Erythroblast (primary cell): ENCODE measurements at regions not wholly inside any gene's neighbourhood (a gene's known extent, or its start where the extent isn't known, plus 50 kb on each side); places are given as distances from the start of the nearest gene placed in this dataset.

Source experiments
- DNase-seq, 2 experiments: peaks; one replicate each; lab custom pipeline; 2025; lab: John Stamatoyannopoulos, UW
- GATA1 ChIP-seq: IDR thresholded peaks from 2 replicates; pipeline ENCODE4 v1.6.1; 2011; ENCODE audit warnings: low read depth, mild to moderate bottlenecking, control low read depth, low read length, moderate library complexity
- POLR2A ChIP-seq: IDR thresholded peaks from 2 replicates; pipeline ENCODE4 v1.6.1; 2011; ENCODE audit warnings: mild to moderate bottlenecking, low read length

DNA sequence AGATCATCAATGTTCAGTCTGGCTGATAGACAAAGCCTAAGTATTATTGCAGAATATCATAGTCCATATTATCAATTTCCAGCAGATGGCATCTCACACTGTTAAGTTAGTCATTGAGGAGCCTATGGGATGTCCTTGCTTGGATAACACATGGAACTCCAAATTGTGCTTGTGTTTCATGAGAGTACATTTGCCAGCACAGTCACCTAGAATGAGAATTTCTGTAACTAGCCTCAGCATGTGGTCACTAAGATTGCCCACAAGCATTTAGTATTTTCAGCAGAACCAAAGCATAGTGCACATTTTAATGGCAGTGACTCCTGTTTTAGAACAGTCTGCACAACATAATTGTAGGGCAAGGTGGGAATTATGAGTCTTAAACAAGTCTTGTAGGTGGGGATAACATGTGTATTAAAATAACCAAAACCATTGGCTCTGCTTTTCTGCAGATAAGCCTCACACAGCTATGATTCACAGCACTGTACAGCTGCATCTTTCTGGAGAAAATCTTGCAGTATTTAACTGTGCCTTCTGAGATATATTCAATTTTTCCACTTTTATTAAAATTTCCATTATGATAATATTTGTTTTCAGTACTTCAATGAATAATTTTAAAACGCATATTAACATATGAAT lies 882.8 kb upstream of the SOX9 start:
- no peak for TF ChIP-seq GATA1
- no peak for TF ChIP-seq POLR2A
- no peak for DNase-seq

DNA sequence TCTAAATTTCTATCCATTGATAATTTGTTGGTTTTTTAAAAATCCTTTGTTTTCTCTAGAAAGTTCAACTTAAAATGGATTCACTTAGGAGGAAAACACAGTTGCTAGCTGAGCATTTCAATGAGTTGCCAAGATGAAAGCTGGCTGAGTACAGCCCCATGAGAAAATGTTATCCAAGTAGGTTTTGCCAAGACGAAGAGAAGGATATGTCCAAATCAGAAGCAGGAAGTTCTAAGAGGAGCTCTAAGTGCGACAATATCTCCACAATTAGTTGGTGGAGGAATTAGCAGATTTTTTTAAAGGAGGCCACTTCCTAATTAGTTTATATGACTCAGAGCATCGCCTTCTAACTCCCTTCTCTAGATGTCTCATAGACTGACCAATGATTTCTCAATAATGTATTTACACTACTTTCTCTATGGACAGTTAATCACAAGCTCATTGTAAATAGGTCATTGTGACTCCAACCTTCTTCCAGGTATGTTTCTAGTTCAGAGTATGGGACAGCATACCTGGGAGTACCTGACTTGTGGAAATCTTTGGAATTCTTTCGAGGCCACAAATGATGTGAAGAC lies 873.3 kb upstream of the SOX9 start:
- DNase-seq, result no peak
- no peak for TF ChIP-seq POLR2A
- no peak for TF ChIP-seq GATA1

DNA sequence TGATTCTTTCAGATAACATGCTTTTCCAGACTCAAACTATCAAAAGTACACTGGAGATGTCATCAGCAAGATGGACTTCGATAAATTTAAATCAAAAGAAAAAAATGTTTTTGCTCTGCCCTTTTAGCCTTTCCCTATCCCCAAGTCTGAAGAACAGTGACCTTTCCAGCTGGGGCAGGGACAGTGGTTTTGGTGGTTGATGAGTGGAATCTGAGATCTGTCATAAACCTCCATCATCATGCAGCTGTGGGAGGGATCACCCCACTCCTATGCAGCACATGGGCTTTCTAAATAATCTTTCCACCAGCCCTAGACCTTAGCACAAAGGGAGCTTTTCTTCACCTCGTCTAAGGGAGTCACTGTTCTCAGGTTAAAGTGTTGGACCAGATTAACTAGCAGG lies 869.5 kb upstream of the SOX9 start:
- no peak for DNase-seq
- TF ChIP-seq GATA1, result no peak
- TF ChIP-seq POLR2A, result no peak

DNA sequence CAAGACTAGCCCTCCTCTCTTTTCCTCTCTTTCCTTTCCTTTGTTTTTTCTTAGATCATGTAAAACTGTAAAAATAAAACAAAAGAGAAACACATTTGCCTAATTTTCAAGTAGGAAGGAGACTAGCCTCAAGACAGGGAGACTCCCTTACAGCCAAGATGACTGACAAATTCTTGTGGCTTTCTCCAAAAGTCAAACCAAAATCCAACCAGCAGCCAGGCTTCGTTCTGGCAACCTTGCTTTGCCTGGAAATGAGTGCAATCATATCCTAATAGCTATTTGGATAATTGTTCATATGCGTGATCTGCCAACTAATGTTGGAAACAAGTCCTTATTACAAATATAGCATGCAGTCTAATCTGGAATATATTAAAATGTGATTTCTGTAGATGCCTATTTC lies 868.9 kb upstream of the SOX9 start:
- DNase-seq, result no peak

DNA sequence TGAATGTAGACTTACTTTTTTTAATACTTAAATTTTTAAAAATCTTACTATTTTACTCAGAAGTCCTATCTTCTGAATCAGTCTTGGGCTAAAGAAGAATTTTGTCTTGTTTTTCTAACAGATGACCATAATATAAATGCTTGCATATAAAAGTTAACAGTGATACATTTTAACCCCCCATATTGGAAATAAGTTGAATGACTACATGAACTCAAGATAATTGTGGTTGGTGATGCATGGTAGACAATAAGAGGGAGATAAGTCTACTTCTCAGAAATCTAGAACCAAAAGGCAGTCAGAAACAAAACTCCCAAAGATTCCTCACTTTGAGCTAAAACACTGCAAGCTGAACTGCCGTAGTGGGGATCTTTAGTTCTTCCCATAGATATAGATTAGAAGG lies 868.4 kb upstream of the SOX9 start:
- TF ChIP-seq GATA1 (no peak), POLR2A (no peak)
- DNase-seq, result no peak

More for the DNA sequence above, 868.9 kb upstream of the SOX9 start:
- no peak for TF ChIP-seq POLR2A
- TF ChIP-seq GATA1, result no peak

DNA sequence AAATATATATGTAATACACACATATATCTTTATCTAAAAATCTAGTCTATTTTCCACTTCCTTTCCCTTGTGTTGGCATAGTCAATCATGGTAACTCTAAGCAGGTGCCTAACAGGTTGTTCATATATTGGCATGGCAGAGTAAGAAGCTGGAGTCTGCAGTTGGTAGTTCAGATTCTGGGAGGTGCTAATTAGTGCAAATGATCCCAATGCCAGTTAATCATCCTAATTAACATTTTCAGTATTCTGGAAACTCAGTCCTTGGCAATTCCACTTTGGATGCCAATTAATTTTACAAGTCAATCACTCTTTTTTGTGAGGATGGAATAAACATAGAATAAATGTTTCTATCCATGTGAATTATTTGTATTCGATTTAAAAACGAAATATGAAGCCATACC lies 863.7 kb upstream of the SOX9 start:
- TF ChIP-seq POLR2A, result no peak
- DNase-seq, result no peak

DNA sequence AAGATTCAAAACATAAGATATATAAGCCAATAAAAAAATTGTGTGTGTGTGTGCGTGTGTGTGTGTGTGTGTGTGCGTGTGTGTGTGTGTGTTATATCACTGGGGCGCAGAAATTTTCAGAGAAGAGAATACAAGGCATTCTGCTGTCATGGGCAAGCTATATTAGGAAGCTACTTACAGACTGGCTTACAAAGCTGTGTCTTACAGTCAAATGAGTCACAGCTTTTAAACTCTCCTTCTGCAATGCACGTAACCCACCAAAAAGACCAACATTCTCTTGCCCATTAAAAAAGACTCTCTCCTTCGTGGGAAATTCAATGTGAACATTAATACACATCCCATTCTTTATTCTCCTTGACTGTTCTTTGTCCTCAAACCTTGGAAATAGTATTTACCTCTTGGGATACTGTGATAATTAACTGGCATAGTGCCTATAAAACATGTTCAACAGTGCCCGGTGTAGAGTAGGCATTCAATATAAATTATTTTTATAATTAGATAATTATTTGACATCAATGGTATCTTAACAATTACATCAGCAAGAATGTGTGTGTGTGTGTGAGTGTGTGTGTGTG lies 860.4 kb upstream of the SOX9 start:
- TF ChIP-seq GATA1 (no peak), POLR2A (no peak)
- no peak for DNase-seq

DNA sequence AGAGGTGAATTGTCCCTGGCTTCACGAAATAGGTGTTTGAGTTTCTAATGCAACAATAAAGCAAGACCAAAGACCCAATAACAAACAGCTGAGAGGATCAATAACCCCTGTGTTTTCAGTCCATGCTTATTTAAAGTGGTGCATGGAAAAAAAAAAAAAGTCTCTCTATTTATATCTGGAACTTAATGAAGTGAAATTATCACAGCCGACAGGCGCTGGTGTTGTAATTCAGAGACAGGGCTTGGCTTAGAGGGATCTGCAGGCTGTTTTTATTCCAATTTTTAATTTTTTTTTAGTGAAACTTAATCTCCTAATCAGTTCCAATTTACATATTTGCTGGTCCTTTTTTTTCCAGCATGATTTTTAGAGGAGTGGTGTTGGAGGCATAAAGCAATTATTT lies 858.2 kb upstream of the SOX9 start:
- no peak for DNase-seq
- no peak for TF ChIP-seq POLR2A
- no peak for TF ChIP-seq GATA1

DNA sequence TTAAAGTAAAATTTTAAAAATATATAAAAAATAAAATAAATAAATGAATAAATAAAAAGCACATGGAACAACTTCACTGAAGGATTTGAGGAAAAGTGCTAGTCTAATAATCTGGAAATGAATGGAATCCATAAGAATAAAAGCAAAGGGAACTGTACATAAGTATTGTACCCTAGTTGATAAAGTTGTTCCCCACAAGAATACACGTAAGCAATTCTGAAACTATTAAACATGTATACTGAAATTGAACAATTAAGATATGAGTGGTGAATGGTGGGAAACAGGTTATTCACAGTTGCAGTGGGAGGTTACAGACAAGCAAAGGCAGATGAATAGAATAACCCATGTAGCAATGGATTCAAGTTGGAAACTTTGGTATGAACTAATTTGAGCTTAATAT lies 853.2 kb upstream of the SOX9 start:
- no peak for DNase-seq
- TF ChIP-seq POLR2A, result no peak
- TF ChIP-seq GATA1, result no peak

DNA sequence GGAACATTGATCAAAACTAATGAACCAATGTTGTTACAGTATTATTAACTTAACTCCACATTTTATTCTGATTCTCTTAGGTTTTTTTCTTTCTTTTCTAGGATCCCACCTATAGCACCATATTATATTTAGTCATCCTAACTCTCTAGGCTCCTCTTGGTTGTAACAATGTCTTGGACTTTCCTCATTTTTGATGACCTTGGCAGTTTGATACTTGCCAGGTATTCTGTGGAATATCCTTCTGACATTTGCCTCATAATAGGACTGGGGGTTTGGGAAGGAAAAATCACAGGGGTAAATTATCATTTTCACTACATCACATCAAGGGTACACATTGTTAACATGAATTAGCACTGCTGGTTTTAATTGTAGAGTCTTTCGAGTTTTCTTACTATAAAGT lies 851.6 kb upstream of the SOX9 start:
- DNase-seq, result no peak
- TF ChIP-seq POLR2A (no peak), GATA1 (no peak)

DNA sequence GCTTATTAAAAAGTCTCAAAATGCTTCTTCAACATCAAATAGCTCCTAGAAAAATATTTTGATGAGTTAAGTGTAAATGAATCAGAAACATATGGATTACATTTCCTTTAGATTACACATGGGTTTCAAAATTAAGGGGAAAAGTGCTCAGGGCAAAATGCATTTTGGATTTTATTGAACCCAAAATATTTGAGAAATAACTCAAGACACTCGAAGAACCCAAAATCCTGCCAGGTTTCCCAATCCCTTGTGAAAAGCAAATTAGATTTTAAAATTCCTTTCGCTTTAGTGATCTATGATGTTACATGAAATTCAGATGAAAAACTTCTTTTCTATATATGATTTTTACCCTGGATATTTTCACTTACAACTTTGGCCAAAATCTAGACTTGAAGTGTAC lies 847.4 kb upstream of the SOX9 start:
- no peak for DNase-seq
- TF ChIP-seq POLR2A, result no peak
- TF ChIP-seq GATA1, result no peak

DNA sequence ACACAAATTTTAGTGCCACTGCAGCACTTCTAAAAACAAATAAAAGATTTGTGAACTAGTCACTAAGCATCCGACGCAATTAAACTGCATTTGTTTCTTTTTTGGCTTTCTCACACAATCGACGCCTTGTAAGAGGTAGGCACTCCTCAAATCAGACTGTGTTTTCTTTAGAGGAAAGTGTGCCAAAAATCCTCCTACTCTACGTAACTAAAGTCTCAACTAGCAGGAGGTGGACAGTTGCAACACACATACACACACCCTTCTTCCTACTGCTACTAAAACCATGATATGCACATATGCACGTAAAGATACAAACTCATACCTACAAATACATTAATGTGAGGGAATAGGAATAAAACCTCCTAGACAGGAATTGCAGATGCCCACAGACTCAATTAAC lies 844.7 kb upstream of the SOX9 start:
- TF ChIP-seq POLR2A, result no peak
- no peak for TF ChIP-seq GATA1
- DNase-seq, result no peak

DNA sequence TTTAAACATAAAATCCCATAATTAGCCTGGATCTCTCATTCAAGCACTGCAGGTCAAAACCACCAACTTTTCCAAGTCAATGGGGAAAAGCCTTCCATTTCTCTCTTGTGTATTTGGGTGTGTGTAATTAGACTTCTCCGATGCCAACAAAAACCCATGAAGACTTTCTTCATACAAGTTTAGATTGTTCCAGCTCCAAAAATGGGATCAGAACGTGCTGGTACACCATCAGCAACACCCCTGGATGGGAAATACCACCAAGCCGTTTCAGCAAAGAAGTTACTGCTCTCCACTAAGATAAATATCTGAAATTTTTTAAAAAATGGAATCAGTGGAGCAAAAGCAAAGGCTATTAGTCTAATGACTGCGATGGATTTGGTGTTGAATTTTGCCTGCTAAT lies 837.3 kb upstream of the SOX9 start:
- DNase-seq, result no peak
- TF ChIP-seq POLR2A, result no peak
- TF ChIP-seq GATA1, result no peak

DNA sequence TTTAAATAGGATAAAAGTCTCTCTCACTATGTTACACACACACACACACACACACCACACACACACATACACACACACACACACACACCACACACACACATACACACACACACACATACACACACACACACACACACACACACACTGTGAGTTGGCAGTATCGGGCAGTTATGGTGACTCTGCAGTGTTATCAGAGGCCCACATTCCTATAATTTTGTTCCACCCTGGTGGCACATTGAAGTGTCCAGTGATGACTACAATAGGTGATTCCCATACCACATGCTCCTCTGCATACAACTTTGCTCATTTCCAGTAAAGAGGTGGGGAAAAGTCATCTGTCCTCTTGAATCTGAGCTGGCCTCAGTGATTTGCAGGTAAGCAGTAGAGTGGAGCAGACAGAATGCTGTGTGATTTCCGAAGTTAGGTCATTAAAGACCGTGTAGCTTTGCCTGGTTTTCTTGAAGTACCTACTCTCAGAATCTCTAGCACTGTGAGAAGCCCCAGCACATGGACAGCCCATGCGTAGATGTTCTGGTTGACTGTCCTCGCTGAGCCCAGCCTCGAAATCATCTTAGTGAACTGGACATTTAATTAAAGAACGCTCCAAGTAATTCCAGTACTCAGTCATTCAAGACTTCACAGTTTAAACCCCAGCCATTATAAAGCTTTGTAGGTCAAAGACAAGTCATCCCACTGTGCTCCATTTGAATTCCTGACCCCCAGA lies 836.6 kb upstream of the SOX9 start:
- TF ChIP-seq GATA1, result no peak
- TF ChIP-seq POLR2A, result no peak
- DNase-seq, result no peak
